C4-2B (cell line): ENCODE measurements at regions not wholly inside any gene's neighbourhood (a gene's known extent, or its start where the extent isn't known, plus 50 kb on each side); places are given as distances from the start of the nearest gene placed in this dataset.
"Not testable (repeated sequence)": the region's sequence is repeated elsewhere in the genome, so short reads cannot be mapped to it uniquely, and the experiment has no call there.

Experiments
- H3K27ac ChIP-seq: fragments of 450-650 bp; 2 replicates; pipeline ENCODE4 v1.5.1; 2017
- ZFX ChIP-seq: fragments of 450-650 bp; IDR thresholded peaks from 2 replicates; pipeline ENCODE4 v1.6.1; 2017
- TF ChIP-seq, protein P1 (sequence below): fragments of 450-650 bp; conservative IDR thresholded peaks from 2 replicates; pipeline ENCODE4 v1.5.1; 2017; ENCODE audit warnings: mild to moderate bottlenecking

DNA sequence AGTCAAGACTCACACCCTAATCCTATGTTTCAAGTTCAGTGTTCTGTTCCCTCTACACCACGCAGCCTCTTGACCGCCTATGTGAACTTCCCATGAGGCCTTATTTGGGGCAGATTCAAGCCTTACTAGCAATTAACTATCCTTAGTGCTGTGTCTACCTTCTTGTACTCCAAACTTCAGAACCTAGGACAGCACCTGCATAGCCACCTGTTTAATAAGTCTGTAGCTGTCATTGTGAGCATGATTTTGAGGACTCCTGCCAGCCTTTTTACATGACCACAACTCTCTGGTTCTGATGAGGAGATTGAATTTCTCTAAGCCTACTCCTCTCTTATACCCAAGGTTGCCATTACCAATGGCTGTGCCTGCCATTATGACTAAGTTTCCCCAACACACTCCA, 50.8 kb upstream of the PCSK1 start:
- H3K27ac ChIP-seq, result no peak overlapping the region
- no peak for TF ChIP-seq ZFX
- TF ChIP-seq, protein P1, sequence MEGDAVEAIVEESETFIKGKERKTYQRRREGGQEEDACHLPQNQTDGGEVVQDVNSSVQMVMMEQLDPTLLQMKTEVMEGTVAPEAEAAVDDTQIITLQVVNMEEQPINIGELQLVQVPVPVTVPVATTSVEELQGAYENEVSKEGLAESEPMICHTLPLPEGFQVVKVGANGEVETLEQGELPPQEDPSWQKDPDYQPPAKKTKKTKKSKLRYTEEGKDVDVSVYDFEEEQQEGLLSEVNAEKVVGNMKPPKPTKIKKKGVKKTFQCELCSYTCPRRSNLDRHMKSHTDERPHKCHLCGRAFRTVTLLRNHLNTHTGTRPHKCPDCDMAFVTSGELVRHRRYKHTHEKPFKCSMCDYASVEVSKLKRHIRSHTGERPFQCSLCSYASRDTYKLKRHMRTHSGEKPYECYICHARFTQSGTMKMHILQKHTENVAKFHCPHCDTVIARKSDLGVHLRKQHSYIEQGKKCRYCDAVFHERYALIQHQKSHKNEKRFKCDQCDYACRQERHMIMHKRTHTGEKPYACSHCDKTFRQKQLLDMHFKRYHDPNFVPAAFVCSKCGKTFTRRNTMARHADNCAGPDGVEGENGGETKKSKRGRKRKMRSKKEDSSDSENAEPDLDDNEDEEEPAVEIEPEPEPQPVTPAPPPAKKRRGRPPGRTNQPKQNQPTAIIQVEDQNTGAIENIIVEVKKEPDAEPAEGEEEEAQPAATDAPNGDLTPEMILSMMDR, result no peak

DNA sequence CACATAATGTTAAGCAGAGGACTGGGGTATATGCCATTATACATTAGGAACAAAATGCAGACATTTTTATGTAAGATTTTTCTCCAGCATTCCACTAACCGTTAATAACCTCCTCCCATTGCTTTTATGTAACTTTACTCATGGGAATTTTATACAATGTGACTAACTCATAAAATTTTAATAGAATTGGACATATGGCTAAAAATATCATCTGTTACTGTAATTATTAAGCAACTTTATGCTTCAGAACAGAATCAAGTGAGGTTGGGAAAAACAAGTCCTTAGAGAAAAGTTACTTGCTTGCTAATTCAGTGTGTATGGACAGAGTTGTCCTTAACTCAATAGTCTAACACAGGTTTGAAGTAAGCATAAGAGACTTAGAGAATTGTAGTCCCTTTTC, 54.8 kb upstream of the PCSK1 start:
- H3K27ac ChIP-seq, result no peak overlapping the region
- TF ChIP-seq ZFX, result no peak
- TF ChIP-seq, protein P1, result no peak

DNA sequence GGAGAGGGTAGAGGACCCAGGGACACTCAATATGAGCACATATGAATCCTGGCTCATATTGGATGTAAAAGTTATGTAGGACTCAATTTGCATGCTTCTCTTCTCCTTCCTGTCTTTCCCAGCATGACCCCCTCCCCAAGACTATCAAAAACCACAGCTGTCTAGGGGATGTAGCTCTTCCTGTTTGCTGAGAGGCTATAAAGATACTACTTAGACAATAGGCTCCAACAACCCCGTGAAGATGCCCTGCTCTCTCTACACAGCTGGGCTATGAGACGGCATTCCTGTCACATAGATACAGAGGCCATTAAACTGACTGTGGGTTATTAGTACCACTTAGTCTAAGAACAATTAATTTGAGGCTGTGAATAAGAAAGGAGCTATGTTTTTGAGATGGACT, 56.5 kb upstream of the PCSK1 start:
- H3K27ac ChIP-seq, result no peak overlapping the region
- TF ChIP-seq, protein P1, result no peak
- TF ChIP-seq ZFX, result no peak

DNA sequence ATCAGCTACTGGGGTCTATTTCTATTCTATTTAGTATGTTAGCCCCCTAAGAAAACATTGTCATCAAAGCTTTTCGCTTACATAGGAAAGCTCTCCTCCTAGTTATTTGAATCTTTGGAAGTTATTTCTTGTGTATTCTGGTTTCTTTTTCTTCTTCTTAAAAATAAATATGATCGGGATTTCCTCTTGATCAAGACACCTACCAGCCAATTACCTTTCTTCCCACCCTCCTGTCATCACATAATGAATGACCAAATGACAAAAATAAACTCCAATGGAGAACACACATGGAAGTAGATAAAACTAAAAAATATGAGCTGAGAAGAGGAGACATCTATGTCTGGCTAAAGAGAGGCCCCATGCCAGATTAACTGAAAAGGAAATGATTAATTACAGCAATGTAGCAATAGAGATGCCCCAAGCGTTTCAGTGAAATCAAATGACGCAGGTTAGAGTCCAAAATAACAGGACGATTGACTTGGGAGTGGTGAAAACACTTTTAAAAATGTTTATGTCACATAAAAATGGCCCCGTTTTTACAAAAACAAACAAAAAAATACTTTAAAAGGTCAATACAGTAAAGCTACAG, 59.5 kb upstream of the PCSK1 start:
- TF ChIP-seq, protein P1, result no peak
- TF ChIP-seq ZFX, result no peak
- no peak overlapping the region for H3K27ac ChIP-seq

DNA sequence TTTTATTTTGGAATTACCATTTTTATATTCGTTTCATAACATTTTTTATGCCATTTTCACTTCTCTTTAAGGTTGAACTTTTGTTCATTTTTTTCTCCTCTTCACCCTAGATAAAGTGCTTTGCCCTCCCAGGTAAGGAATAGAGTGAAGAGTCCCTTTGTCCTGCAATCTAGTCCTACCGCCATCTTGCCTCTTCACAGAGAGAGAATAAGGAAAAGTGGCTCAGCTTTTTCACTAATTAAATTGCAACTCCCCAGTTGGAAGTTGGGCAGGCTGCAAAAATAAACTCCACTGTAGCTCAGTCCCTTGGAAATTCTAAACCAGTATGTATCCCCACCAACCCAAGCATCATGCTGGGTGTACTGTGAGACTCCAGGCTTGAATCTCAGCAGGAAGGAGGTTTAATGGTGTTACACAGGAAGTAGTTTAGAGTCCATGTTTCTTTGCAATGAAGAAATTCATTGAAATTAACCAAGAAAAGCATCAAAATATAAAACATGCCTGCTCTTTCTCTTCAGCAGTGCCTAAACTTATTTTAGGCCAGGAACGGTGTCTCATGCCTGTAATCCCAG, 60.3 kb upstream of the PCSK1 start:
- no peak overlapping the region for H3K27ac ChIP-seq
- no peak for TF ChIP-seq ZFX

DNA sequence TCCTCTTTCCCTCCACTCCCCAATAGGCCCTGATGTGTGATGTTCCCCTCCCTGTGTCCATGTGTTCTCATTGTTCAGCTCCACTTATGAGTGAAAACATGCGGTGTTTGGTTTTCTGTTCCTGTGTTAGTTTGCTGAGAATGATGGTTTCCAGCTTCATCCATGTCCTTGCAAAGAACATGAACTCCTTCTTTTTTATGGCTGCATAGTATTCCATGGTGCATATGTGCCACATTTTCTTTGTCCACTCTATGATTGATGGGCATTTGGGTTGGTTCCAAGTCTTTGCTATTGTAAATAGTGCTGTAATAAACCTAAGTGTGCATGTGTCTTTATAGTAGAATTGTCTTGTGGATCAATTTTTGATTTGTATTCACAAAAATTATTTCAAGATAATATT, 62.4 kb upstream of the PCSK1 start:
- H3K27ac ChIP-seq, result not testable (repeated sequence)

DNA sequence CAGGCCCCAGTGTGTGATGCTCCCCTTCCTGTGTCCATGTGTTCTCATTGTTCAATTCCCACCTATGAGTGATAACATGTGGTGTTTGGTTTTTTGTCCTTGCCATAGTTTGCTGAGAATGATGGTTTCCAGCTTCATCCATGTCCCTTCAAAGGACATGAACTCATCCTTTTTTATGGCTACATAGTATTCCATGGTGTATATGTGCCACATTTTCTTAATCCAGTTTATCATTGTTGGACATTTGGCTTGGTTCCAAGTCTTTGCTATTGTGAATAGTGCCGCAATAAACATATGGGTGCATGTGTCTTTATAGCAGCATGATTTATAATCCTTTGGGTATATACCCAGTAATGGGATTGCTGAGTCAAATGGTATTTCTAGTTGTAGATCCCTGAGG, 64.0 kb upstream of the PCSK1 start:
- not testable (repeated sequence) for H3K27ac ChIP-seq

DNA sequence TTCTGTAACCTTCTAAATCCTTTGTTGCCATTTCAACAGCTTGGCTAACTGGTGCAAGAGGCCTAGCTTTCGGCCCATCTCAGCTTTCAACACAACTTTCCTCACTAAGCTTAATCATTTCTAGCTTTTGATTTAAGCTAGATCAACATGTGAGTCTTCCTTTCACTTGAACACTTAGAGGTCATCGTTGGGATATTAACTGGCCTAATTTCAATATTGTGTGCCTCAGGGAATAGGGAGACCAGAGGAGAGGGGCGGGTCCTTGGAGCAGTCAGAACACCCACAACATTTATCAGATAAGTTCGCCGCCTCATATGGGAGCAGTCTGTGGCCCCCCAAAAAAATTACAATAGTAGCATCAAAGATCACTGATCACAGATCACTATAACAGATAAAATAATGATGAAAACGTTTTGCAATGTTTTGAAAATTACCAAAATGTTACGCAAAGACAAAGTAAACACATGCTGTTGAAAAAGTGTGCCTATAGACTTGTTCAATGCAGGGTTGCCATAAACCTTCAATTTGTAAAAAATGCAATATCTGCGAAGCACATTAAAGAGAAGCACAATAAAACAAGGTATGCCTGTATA, 66.8 kb upstream of the PCSK1 start:
- no peak overlapping the region for H3K27ac ChIP-seq
- TF ChIP-seq ZFX, result no peak
- TF ChIP-seq, protein P1, result no peak

DNA sequence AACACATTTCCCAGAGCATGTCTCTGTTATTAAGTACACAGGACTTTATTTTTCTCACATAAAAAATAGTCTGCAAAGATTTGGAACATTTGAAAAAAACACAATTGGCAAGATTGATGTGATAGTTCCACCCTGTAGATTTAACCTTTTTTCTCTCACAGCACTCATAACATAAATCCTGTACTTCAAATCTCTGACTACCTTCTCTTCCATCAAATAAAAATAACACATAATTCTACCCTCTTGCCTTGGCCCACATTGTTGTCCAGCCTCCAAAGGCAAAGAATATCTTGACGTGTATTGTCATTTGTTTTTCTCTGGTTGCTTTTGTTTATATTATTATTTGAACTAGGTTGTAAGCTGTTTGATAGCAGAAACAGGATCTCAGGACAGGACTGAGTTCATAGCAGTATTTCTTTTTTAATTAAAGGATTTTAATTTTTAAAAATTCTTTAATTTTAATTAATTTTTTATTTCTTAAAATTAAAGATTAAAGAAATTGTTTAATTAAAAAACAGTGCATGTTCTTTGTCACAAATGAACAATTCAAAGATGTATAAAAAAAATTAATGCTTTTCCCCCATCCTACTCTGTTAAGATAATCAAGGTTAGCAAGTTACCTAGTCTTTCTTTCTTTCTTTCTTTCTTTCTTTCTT, 69.1 kb upstream of the PCSK1 start:
- no peak for TF ChIP-seq ZFX
- TF ChIP-seq, protein P1, result no peak
- H3K27ac ChIP-seq, result no peak overlapping the region
